ENCODE measurements at regions not wholly inside any gene's neighbourhood (a gene's known extent, or its start where the extent isn't known, plus 50 kb on each side); places are given as distances from the start of the nearest gene placed in this dataset.

GRCh38 chr12:4223273-4223845, 50.2 kb upstream of the CCND2 start:
- Mint-ChIP-seq H3K9me3 (no peaks in the 10 kb centered on the region), H3K27ac (no peak overlapping the region), H3K4me3 (no peak overlapping the region), H3K4me1 (peaks cover 21% of the 10 kb centered on the region), H3K36me3 (ENCODE audit: low read depth) (no peaks in the 10 kb centered on the region), H3K27me3 (peaks cover 1% of the 10 kb centered on the region)
- DNase-seq: no peak
- ATAC-seq: no peak

- H3K27me3 Mint-ChIP-seq: peaks cover 1% of the 10 kb centered on the region
- no peak overlapping the region for H3K27ac Mint-ChIP-seq
- peaks cover 34% of the 10 kb centered on the region for H3K4me1 Mint-ChIP-seq
- no peak overlapping the region for H3K4me3 Mint-ChIP-seq
- ATAC-seq: no peak
- no peaks in the 10 kb centered on the region for H3K9me3 Mint-ChIP-seq
- no peak for DNase-seq
- no peaks in the 10 kb centered on the region for H3K36me3 Mint-ChIP-seq (ENCODE audit: low read depth)
Observed at GRCh38 chr12:4221258-4221620, 52.3 kb upstream of the CCND2 start.

- Mint-ChIP-seq H3K27me3 (peaks cover 1% of the 10 kb centered on the region), H3K36me3 (ENCODE audit: low read depth) (no peaks in the 10 kb centered on the region), H3K4me1 (peaks cover 39% of the 10 kb centered on the region), H3K4me3 (no peak overlapping the region), H3K27ac (no peak overlapping the region), H3K9me3 (no peaks in the 10 kb centered on the region)
- no peak for DNase-seq
- no peak for ATAC-seq
Observed at GRCh38 chr12:4220536-4221257, 52.9 kb upstream of the CCND2 start.

GRCh38 chr12:4217091-4217490, 56.5 kb upstream of the CCND2 start:
- Mint-ChIP-seq H3K4me3 (no peak overlapping the region), H3K4me1 (peaks cover 46% of the 10 kb centered on the region), H3K36me3 (ENCODE audit: low read depth) (no peaks in the 10 kb centered on the region), H3K27ac (peak overlapping the region; percentile 92), H3K9me3 (no peaks in the 10 kb centered on the region), H3K27me3 (peaks cover 1% of the 10 kb centered on the region)
- no peak for ATAC-seq
- no peak for DNase-seq

GRCh38 chr12:4216187-4216927, 57.2 kb upstream of the CCND2 start:
- ATAC-seq: peak; percentile 16
- H3K27me3 Mint-ChIP-seq: peaks cover 1% of the 10 kb centered on the region

GRCh38 chr12:4215229-4216186, 58.1 kb upstream of the CCND2 start:
- ATAC-seq (peak; percentile 90), DNase-seq (peak; percentile 58)
- Mint-ChIP-seq H3K4me1 (peaks cover 43% of the 10 kb centered on the region), H3K27ac (peak overlapping the region; percentile 92), H3K27me3 (peaks cover 1% of the 10 kb centered on the region), H3K9me3 (no peaks in the 10 kb centered on the region), H3K36me3 (ENCODE audit: low read depth) (no peaks in the 10 kb centered on the region), H3K4me3 (peak overlapping the region; percentile 63)

More at GRCh38 chr12:4216187-4216927, 57.2 kb upstream of the CCND2 start:
- H3K27ac Mint-ChIP-seq: peak overlapping the region; percentile 92
- peaks cover 46% of the 10 kb centered on the region for H3K4me1 Mint-ChIP-seq
- no peak for DNase-seq
- no peaks in the 10 kb centered on the region for H3K36me3 Mint-ChIP-seq (ENCODE audit: low read depth)
- no peaks in the 10 kb centered on the region for H3K9me3 Mint-ChIP-seq
- peak overlapping the region; percentile 21 for H3K4me3 Mint-ChIP-seq

- no peak for ATAC-seq
- H3K27ac Mint-ChIP-seq: peak overlapping the region; percentile 92
- peaks cover 41% of the 10 kb centered on the region for H3K4me1 Mint-ChIP-seq
- no peaks in the 10 kb centered on the region for H3K9me3 Mint-ChIP-seq
- H3K4me3 Mint-ChIP-seq: peak overlapping the region; percentile 63
- no peak for DNase-seq
- H3K27me3 Mint-ChIP-seq: no peaks in the 10 kb centered on the region
- H3K36me3 Mint-ChIP-seq (ENCODE audit: low read depth): no peaks in the 10 kb centered on the region
Observed at GRCh38 chr12:4214877-4215228, 58.7 kb upstream of the CCND2 start.

GRCh38 chr12:4213471-4213870, 60.1 kb upstream of the CCND2 start:
- ATAC-seq (no peak), DNase-seq (no peak)
- peaks cover 35% of the 10 kb centered on the region for H3K4me1 Mint-ChIP-seq
- H3K27ac Mint-ChIP-seq: no peak overlapping the region
- H3K27me3 Mint-ChIP-seq: no peaks in the 10 kb centered on the region
- no peaks in the 10 kb centered on the region for H3K9me3 Mint-ChIP-seq
- no peaks in the 10 kb centered on the region for H3K36me3 Mint-ChIP-seq (ENCODE audit: low read depth)
- no peak overlapping the region for H3K4me3 Mint-ChIP-seq

GRCh38 chr12:4212845-4213244, 60.7 kb upstream of the CCND2 start:
- Mint-ChIP-seq H3K4me3 (no peak overlapping the region), H3K36me3 (ENCODE audit: low read depth) (no peaks in the 10 kb centered on the region), H3K27ac (no peak overlapping the region), H3K9me3 (no peaks in the 10 kb centered on the region), H3K27me3 (no peaks in the 10 kb centered on the region), H3K4me1 (peaks cover 35% of the 10 kb centered on the region)
- DNase-seq (no peak), ATAC-seq (no peak)

GRCh38 chr12:4211372-4211771, 62.2 kb upstream of the CCND2 start:
- no peak overlapping the region for H3K27ac Mint-ChIP-seq
- H3K36me3 Mint-ChIP-seq (ENCODE audit: low read depth): no peaks in the 10 kb centered on the region

GRCh38 chr12:4210183-4210582, 63.4 kb upstream of the CCND2 start:
- no peak for ATAC-seq
- no peak overlapping the region for H3K27ac Mint-ChIP-seq
- peaks cover 11% of the 10 kb centered on the region for H3K4me1 Mint-ChIP-seq
- no peaks in the 10 kb centered on the region for H3K9me3 Mint-ChIP-seq
- DNase-seq: no peak
- no peak overlapping the region for H3K4me3 Mint-ChIP-seq
- peaks cover 2% of the 10 kb centered on the region for H3K27me3 Mint-ChIP-seq
- H3K36me3 Mint-ChIP-seq (ENCODE audit: low read depth): no peaks in the 10 kb centered on the region

More at GRCh38 chr12:4211372-4211771, 62.2 kb upstream of the CCND2 start:
- H3K4me3 Mint-ChIP-seq: no peak overlapping the region
- no peaks in the 10 kb centered on the region for H3K9me3 Mint-ChIP-seq
- ATAC-seq: no peak
- H3K4me1 Mint-ChIP-seq: peaks cover 23% of the 10 kb centered on the region
- no peaks in the 10 kb centered on the region for H3K27me3 Mint-ChIP-seq
- DNase-seq: no peak

- Mint-ChIP-seq H3K27me3 (peaks cover 2% of the 10 kb centered on the region), H3K36me3 (ENCODE audit: low read depth) (no peaks in the 10 kb centered on the region)
- DNase-seq: no peak
Observed at GRCh38 chr12:4206470-4206869, 67.1 kb upstream of the CCND2 start.

GRCh38 chr12:4203772-4204376, 69.7 kb upstream of the CCND2 start:
- no peak for DNase-seq
- no peak for ATAC-seq
- Mint-ChIP-seq H3K27ac (no peak overlapping the region), H3K4me3 (no peak overlapping the region), H3K36me3 (ENCODE audit: low read depth) (no peaks in the 10 kb centered on the region), H3K4me1 (peaks cover 2% of the 10 kb centered on the region), H3K9me3 (no peaks in the 10 kb centered on the region), H3K27me3 (peaks cover 2% of the 10 kb centered on the region)

More at GRCh38 chr12:4206470-4206869, 67.1 kb upstream of the CCND2 start:
- H3K27ac Mint-ChIP-seq: no peak overlapping the region
- no peak overlapping the region for H3K4me3 Mint-ChIP-seq
- ATAC-seq: no peak
- no peaks in the 10 kb centered on the region for H3K4me1 Mint-ChIP-seq
- no peaks in the 10 kb centered on the region for H3K9me3 Mint-ChIP-seq

GRCh38 chr12:4202918-4203317, 70.6 kb upstream of the CCND2 start:
- Mint-ChIP-seq H3K4me3 (no peak overlapping the region), H3K27ac (no peak overlapping the region), H3K4me1 (peaks cover 5% of the 10 kb centered on the region), H3K27me3 (peaks cover 2% of the 10 kb centered on the region), H3K36me3 (ENCODE audit: low read depth) (no peaks in the 10 kb centered on the region), H3K9me3 (no peaks in the 10 kb centered on the region)
- ATAC-seq (no peak), DNase-seq (no peak)

All from activated naive CD8-positive, alpha-beta T cell treated with anti-CD3 and anti-CD28 coated beads, Interleukin-2, amount 50 U/mL, for 24 hours (primary cell).